Ishikawa (cell line): ENCODE measurements at regions not wholly inside any gene's neighbourhood (a gene's known extent, or its start where the extent isn't known, plus 50 kb on each side); places are given as distances from the start of the nearest gene placed in this dataset.

Source experiments
- CEBPB ChIP-seq: IDR thresholded peaks from 2 replicates; pipeline ENCODE4 v1.6.1; 2012
- CREB1 ChIP-seq: IDR thresholded peaks from 2 replicates; pipeline ENCODE4 v1.6.1; 2012; ENCODE audit warnings: low read depth
- EGR1 ChIP-seq: IDR thresholded peaks from 2 replicates; pipeline ENCODE4 v1.6.1; 2012
- EP300 ChIP-seq: IDR thresholded peaks from 2 replicates; pipeline ENCODE4 v1.6.1; 2012; ENCODE audit warnings: borderline replicate concordance
- FOXM1 ChIP-seq: IDR thresholded peaks from 2 replicates; pipeline ENCODE4 v1.6.1; 2012; ENCODE audit warnings: low read depth, borderline replicate concordance
- MAX ChIP-seq: IDR thresholded peaks from 2 replicates; pipeline ENCODE4 v1.6.1; 2012
- NFIC ChIP-seq: IDR thresholded peaks from 2 replicates; pipeline ENCODE4 v1.6.1; 2012
- RAD21 ChIP-seq: IDR thresholded peaks from 2 replicates; pipeline ENCODE4 v1.6.1; 2012; ENCODE audit warnings: low read depth
- REST ChIP-seq: IDR thresholded peaks from 2 replicates; pipeline ENCODE4 v1.6.1; 2012; ENCODE audit warnings: low read depth, mild to moderate bottlenecking
- TAF1 ChIP-seq: IDR thresholded peaks from 2 replicates; pipeline ENCODE4 v1.6.1; 2012; ENCODE audit warnings: low read depth, mild to moderate bottlenecking
- TCF12 ChIP-seq: IDR thresholded peaks from 2 replicates; pipeline ENCODE4 v1.6.1; 2012; ENCODE audit warnings: low read depth
- TEAD4 ChIP-seq: IDR thresholded peaks from 2 replicates; pipeline ENCODE4 v1.6.1; 2012
- USF1 ChIP-seq: IDR thresholded peaks from 2 replicates; pipeline ENCODE4 v1.6.1; 2012
- YY1 ChIP-seq: IDR thresholded peaks from 2 replicates; pipeline ENCODE4 v1.6.1; 2012; ENCODE audit warnings: low read depth
- ZBTB7A ChIP-seq: IDR thresholded peaks from 2 replicates; pipeline ENCODE4 v1.6.1; 2012; ENCODE audit warnings: low read depth

GRCh38 chr17:77036841-77037381 lies 103.9 kb upstream of the SEC14L1 start:
- TF ChIP-seq TEAD4: no peak
- TF ChIP-seq NFIC: no peak
- no peak for TF ChIP-seq EP300
- no peak for TF ChIP-seq YY1
- TF ChIP-seq MAX: no peak
- TF ChIP-seq CREB1: no peak
- TF ChIP-seq FOXM1: no peak
- TF ChIP-seq CEBPB: no peak
- TF ChIP-seq USF1: no peak
- no peak for TF ChIP-seq TCF12
- TF ChIP-seq ZBTB7A: no peak
- no peak for TF ChIP-seq EGR1
- TF ChIP-seq TAF1: no peak
- TF ChIP-seq REST: no peak
- TF ChIP-seq RAD21: no peak

GRCh38 chr17:77037943-77038342 lies 102.8 kb upstream of the SEC14L1 start:
- TF ChIP-seq FOXM1 (peak; percentile 20; the same call in 1 of the 2 replicates), ZBTB7A (no peak)

- no peak for TF ChIP-seq REST
- TF ChIP-seq EGR1: no peak
- no peak for TF ChIP-seq CREB1
- no peak for TF ChIP-seq ZBTB7A
- TF ChIP-seq TEAD4: no peak
- TF ChIP-seq TAF1: no peak
- TF ChIP-seq CEBPB: no peak
Measured at GRCh38 chr17:77038884-77039555, 101.7 kb upstream of the SEC14L1 start.

GRCh38 chr17:77042476-77043231 lies 98.1 kb upstream of the SEC14L1 start:
- TF ChIP-seq NFIC (no peak), FOXM1 (no peak), CEBPB (no peak), MAX (no peak), RAD21 (no peak), EGR1 (no peak), TAF1 (no peak), TCF12 (no peak), USF1 (no peak), TEAD4 (no peak), REST (no peak), ZBTB7A (no peak), YY1 (no peak), CREB1 (no peak), EP300 (no peak)
